ENCODE measurements at regions not wholly inside any gene's neighbourhood (a gene's known extent, or its start where the extent isn't known, plus 50 kb on each side); places are given as distances from the start of the nearest gene placed in this dataset.

- TF ChIP-seq, protein P1, sequence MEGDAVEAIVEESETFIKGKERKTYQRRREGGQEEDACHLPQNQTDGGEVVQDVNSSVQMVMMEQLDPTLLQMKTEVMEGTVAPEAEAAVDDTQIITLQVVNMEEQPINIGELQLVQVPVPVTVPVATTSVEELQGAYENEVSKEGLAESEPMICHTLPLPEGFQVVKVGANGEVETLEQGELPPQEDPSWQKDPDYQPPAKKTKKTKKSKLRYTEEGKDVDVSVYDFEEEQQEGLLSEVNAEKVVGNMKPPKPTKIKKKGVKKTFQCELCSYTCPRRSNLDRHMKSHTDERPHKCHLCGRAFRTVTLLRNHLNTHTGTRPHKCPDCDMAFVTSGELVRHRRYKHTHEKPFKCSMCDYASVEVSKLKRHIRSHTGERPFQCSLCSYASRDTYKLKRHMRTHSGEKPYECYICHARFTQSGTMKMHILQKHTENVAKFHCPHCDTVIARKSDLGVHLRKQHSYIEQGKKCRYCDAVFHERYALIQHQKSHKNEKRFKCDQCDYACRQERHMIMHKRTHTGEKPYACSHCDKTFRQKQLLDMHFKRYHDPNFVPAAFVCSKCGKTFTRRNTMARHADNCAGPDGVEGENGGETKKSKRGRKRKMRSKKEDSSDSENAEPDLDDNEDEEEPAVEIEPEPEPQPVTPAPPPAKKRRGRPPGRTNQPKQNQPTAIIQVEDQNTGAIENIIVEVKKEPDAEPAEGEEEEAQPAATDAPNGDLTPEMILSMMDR (IDR thresholded peaks at IDR 0.05; ENCODE audit: insufficient read depth, low read depth, low read length) = no peak
- no peak for TF ChIP-seq EZH2 (IDR thresholded peaks at IDR 0.05; ENCODE audit: insufficient read depth, low read length)
Observed at GRCh38 chr5:82662340-82662739, 384.2 kb upstream of the RPS23 start.
